T-cell (primary cell): ENCODE measurements at regions not wholly inside any gene's neighbourhood (a gene's known extent, or its start where the extent isn't known, plus 50 kb on each side); places are given as distances from the start of the nearest gene placed in this dataset.

Source experiments
- ATAC-seq, 4 experiments: fragments of 200-7000 bp in 3 of 4; fragments of 150-1000 bp in 1 of 4; cut with Tn5 transposase; replicated peaks in 1 of 4; 1 replicate in 3 of 4; 2 replicates in 1 of 4; pipeline ENCODE4 v1.10.0; 2021; ENCODE audit warnings: moderate library complexity in 3 of 4, mild to moderate bottlenecking in 2 of 4, moderate number of reproducible peaks in 1 of 4
- CTCF ChIA-PET, 2 donors: fragments of 300-600 bp; sonication (Branson Sonifier 250); formaldehyde crosslinking; loops; one replicate each; lab custom pipeline; 2022; ENCODE audit warnings: antibody characterized with exemption in 2 of 2; lab: Charles Lee
- POLR2A ChIA-PET, 2 donors: fragments of 300-600 bp; sonication (Branson Sonifier 250); formaldehyde crosslinking; loops; one replicate each; lab custom pipeline; 2022; ENCODE audit warnings: antibody characterized with exemption in 2 of 2; lab: Charles Lee
- DNase-seq, 35 experiments: peaks; one replicate each; pipeline versions ENCODE4 v3.0.0 to v3.0.0-alpha.2; 2013 to 2023
- H3K27ac ChIP-seq: one replicate; pipeline ENCODE4 v1.5.1; 2013; ENCODE audit warnings: low read length
- H3K27me3 ChIP-seq, 2 experiments: replicated peaks in 1 of 2; 1 replicate in 1 of 2; 2 replicates in 1 of 2; pipeline versions ENCODE4 v1.6.1 to v1.7.0; 2013; ENCODE audit warnings: low read length in 1 of 2, mixed read lengths in 1 of 2; ENCODE audit not compliant: control insufficient read depth in 2 of 2, insufficient read depth in 2 of 2; ENCODE audit errors: extremely low read depth in 1 of 2
- H3K36me3 ChIP-seq, 2 donors: 1 replicate in 1 of 2; 2 replicates in 1 of 2; pipeline versions ENCODE4 v1.6.1 to v1.7.0; 2013; ENCODE audit warnings: low read length in 1 of 2; ENCODE audit not compliant: control insufficient read depth in 2 of 2, insufficient read depth in 1 of 2; ENCODE audit errors: extremely low read depth in 1 of 2
- H3K4me1 ChIP-seq, 2 experiments: 1 replicate in 1 of 2; 2 replicates in 1 of 2; pipeline versions ENCODE4 v1.6.1 to v1.7.0; 2013; ENCODE audit warnings: low read length in 2 of 2, mixed read lengths in 1 of 2; ENCODE audit not compliant: insufficient read depth in 2 of 2, control insufficient read depth in 1 of 2; ENCODE audit errors: extremely low read depth in 1 of 2
- H3K4me3 ChIP-seq, 2 donors: 1 replicate in 1 of 2; 2 replicates in 1 of 2; pipeline versions ENCODE4 v1.5.1 to v1.7.0; 2013; ENCODE audit warnings: mild to moderate bottlenecking in 2 of 2, low read length in 1 of 2, moderate library complexity in 1 of 2; ENCODE audit not compliant: control insufficient read depth in 1 of 2; ENCODE audit errors: extremely low read depth in 1 of 2
- H3K9me3 ChIP-seq: 2 replicates; pipeline ENCODE4 v1.7.0; 2013
- H3K27ac Mint-ChIP-seq, 2 donors: one replicate each; pipeline ENCODE4 v1.8.0; 2020 to 2021; ENCODE audit warnings: mild to moderate bottlenecking in 2 of 2, mixed read lengths in 2 of 2
- H3K27me3 Mint-ChIP-seq, 2 donors: one replicate each; pipeline ENCODE4 v1.8.0; 2021 to 2022; ENCODE audit warnings: mixed read lengths in 2 of 2
- H3K36me3 Mint-ChIP-seq: one replicate; pipeline ENCODE4 v1.8.0; 2021; ENCODE audit warnings: mixed read lengths
- H3K4me1 Mint-ChIP-seq, 3 donors: one replicate each; pipeline ENCODE4 v1.8.0; 2020 to 2022; ENCODE audit warnings: mixed read lengths in 3 of 3, mild to moderate bottlenecking in 1 of 3
- H3K4me3 Mint-ChIP-seq, 3 donors: one replicate each; pipeline ENCODE4 v1.8.0; 2020 to 2022; ENCODE audit warnings: mild to moderate bottlenecking in 3 of 3, mixed read lengths in 3 of 3, moderate library complexity in 3 of 3
- H3K9me3 Mint-ChIP-seq, 3 donors: one replicate each; pipeline ENCODE4 v1.8.0; 2020 to 2022; ENCODE audit warnings: mixed read lengths in 3 of 3
- WGBS: methylation state at CpG from one replicate; pipeline ENCODE4 v1.1.5; 2013; ENCODE audit warnings: missing lambda C conversion rate; ENCODE audit not compliant: insufficient coverage; 5-methylcytosine and 5-hydroxymethylcytosine counted together

- no peaks in the 10 kb centered on the region for H3K36me3 ChIP-seq
- no peaks in the 10 kb centered on the region for H3K9me3 ChIP-seq
- Mint-ChIP-seq H3K4me1 (peaks cover 24 to 29% (median 27%) of the 10 kb centered on the region in 3 donors), H3K9me3 (no peaks in the 10 kb centered on the region), H3K4me3 (peak overlapping the region; percentile 73 to 81 (median 74)), H3K27ac (peak overlapping the region; percentile 62 to 66), H3K36me3 (no peaks in the 10 kb centered on the region), H3K27me3 (no peaks in the 10 kb centered on the region)
- ChIA-PET CTCF (interaction anchor here (0.7 to 1.9 kb wide), 3 partner anchors 62 to 268 kb away, joined by 3 to 6 read pairs (median 3); no protein-coding TSS in a partner anchor), POLR2A (interaction anchor here in 1 of 2 donors (0.6 to 1.1 kb wide), 2 partner anchors 10 to 17 kb away, joined by 4 to 19 read pairs; no protein-coding TSS in a partner anchor)
- peaks cover 6 to 26% of the 10 kb centered on the region in 2 experiments for H3K4me1 ChIP-seq
- H3K4me3 ChIP-seq, result no peak overlapping the region
- ATAC-seq (peak in 2 of 4 experiments; percentile 4 to 6), DNase-seq (no peak)
- H3K27me3 ChIP-seq, result no peaks in the 10 kb centered on the region
- 1% methylated on average over 33 of the region's 43 CpGs for WGBS
- no peak overlapping the region for H3K27ac ChIP-seq
These were observed 60.1 kb upstream of the GSE1 start for GRCh38 chr16:85552980-85553435.

- ChIA-PET POLR2A (interaction anchor here in 1 of 2 donors (0.6 to 1.1 kb wide), 3 partner anchors 10 to 1439 kb away, joined by 4 to 19 read pairs (median 5); no protein-coding TSS in a partner anchor), CTCF (interaction anchor here (0.7 to 1.9 kb wide), 3 partner anchors 62 to 267 kb away, joined by 3 to 6 read pairs (median 3); no protein-coding TSS in a partner anchor)
- Histone ChIP-seq H3K9me3 (no peaks in the 10 kb centered on the region), H3K4me3 (peak overlapping the region; percentile 66 to 96), H3K36me3 (no peaks in the 10 kb centered on the region), H3K4me1 (peaks cover 6 to 32% of the 10 kb centered on the region in 2 experiments), H3K27me3 (no peaks in the 10 kb centered on the region), H3K27ac (peak overlapping the region; percentile 92)
- H3K9me3 Mint-ChIP-seq, result no peaks in the 10 kb centered on the region
- peak overlapping the region; percentile 83 to 94 for H3K27ac Mint-ChIP-seq
- peak in 26 of 35 experiments; percentile 16 to 75 (median 41) for DNase-seq
- H3K27me3 Mint-ChIP-seq, result no peaks in the 10 kb centered on the region
- peak; percentile 17 to 38 (median 30) for ATAC-seq
- H3K4me3 Mint-ChIP-seq, result peak overlapping the region; percentile 87 to 93 (median 89)
- H3K4me1 Mint-ChIP-seq, result peaks cover 29 to 33% (median 33%) of the 10 kb centered on the region in 3 donors
- no peaks in the 10 kb centered on the region for H3K36me3 Mint-ChIP-seq
- under 1% methylated on average over 42 of the region's 57 CpGs for WGBS
These were observed 59.5 kb upstream of the GSE1 start for GRCh38 chr16:85553436-85554113.

GRCh38 chr16:85554114-85554888 lies 58.8 kb upstream of the GSE1 start:
- H3K9me3 Mint-ChIP-seq, result no peaks in the 10 kb centered on the region
- Histone ChIP-seq H3K36me3 (no peaks in the 10 kb centered on the region), H3K4me3 (peak overlapping the region; percentile 66 to 96), H3K27ac (peak overlapping the region; percentile 92), H3K9me3 (no peaks in the 10 kb centered on the region), H3K27me3 (no peaks in the 10 kb centered on the region), H3K4me1 (peaks cover 6 to 39% of the 10 kb centered on the region in 2 experiments)
- DNase-seq, result peak in 34 of 35 experiments; percentile 41 to 90 (median 66)
- H3K4me3 Mint-ChIP-seq, result peak overlapping the region; percentile 87 to 93 (median 89)
- ChIA-PET POLR2A (interaction anchor here (0.7 to 1.1 kb wide), 3 partner anchors 16 to 1439 kb away, joined by 4 to 6 read pairs (median 5); no protein-coding TSS in a partner anchor), CTCF (interaction anchor here in 1 of 2 donors (0.6 to 1.9 kb wide), 4 partner anchors 56 to 267 kb away, joined by 3 to 6 read pairs (median 4); no protein-coding TSS in a partner anchor)
- peaks cover 33 to 39% (median 34%) of the 10 kb centered on the region in 3 donors for H3K4me1 Mint-ChIP-seq
- peak overlapping the region; percentile 83 to 94 for H3K27ac Mint-ChIP-seq
- WGBS, result 1% methylated on average over 15 of the region's 49 CpGs
- no peaks in the 10 kb centered on the region for H3K27me3 Mint-ChIP-seq
- ATAC-seq, result peak; percentile 36 to 60 (median 46)
- no peaks in the 10 kb centered on the region for H3K36me3 Mint-ChIP-seq

GRCh38 chr16:85554889-85555718 lies 58.0 kb upstream of the GSE1 start:
- H3K4me3 ChIP-seq, result peak overlapping the region; percentile 66 to 96
- POLR2A ChIA-PET, result interaction anchor here in 1 of 2 donors (0.7 kb wide), 1 partner anchor 41 kb away, joined by 6 read pairs; no protein-coding TSS in a partner anchor
- under 1% methylated on average over 36 of the region's 62 CpGs for WGBS

GRCh38 chr16:85555719-85556455 lies 57.2 kb upstream of the GSE1 start:
- no peaks in the 10 kb centered on the region for H3K9me3 Mint-ChIP-seq
- Histone ChIP-seq H3K27me3 (no peaks in the 10 kb centered on the region), H3K36me3 (no peaks in the 10 kb centered on the region), H3K9me3 (no peaks in the 10 kb centered on the region), H3K4me3 (peak overlapping the region; percentile 66 to 96), H3K4me1 (peaks cover 6 to 46% of the 10 kb centered on the region in 2 experiments), H3K27ac (peak overlapping the region; percentile 92)
- peak overlapping the region; percentile 89 to 92 (median 90) for H3K4me3 Mint-ChIP-seq
- no peaks in the 10 kb centered on the region for H3K27me3 Mint-ChIP-seq
- H3K4me1 Mint-ChIP-seq, result peaks cover 38 to 47% (median 40%) of the 10 kb centered on the region in 3 donors
- no peak for ATAC-seq
- WGBS, result 0% methylated on average over 31 of the region's 43 CpGs
- peak overlapping the region; percentile 87 to 89 for H3K27ac Mint-ChIP-seq
- ChIA-PET POLR2A (interaction anchor here in 1 of 2 donors (0.5 kb wide), 1 partner anchor 10 kb away, joined by 3 read pairs; no protein-coding TSS in a partner anchor), CTCF (interaction anchor here in 1 of 2 donors (1.8 kb wide), 1 partner anchor 57 kb away, joined by 7 read pairs; the partner anchor contains the start of gene GSE1)
- peaks cover 2% of the 10 kb centered on the region for H3K36me3 Mint-ChIP-seq
- peak in 5 of 35 experiments; percentile 10 to 54 (median 25) for DNase-seq

More at GRCh38 chr16:85554889-85555718, 58.0 kb upstream of the GSE1 start:
- no peaks in the 10 kb centered on the region for H3K9me3 ChIP-seq
- no peaks in the 10 kb centered on the region for H3K36me3 ChIP-seq
- H3K27me3 Mint-ChIP-seq, result no peaks in the 10 kb centered on the region
- peaks cover 6 to 43% of the 10 kb centered on the region in 2 experiments for H3K4me1 ChIP-seq
- H3K9me3 Mint-ChIP-seq, result no peaks in the 10 kb centered on the region
- DNase-seq (peak in 32 of 35 experiments; percentile 27 to 75 (median 51)), ATAC-seq (peak; percentile 27 to 37 (median 32))
- no peaks in the 10 kb centered on the region for H3K36me3 Mint-ChIP-seq
- CTCF ChIA-PET, result interaction anchor here in 1 of 2 donors (0.6 to 1.9 kb wide), 2 partner anchors 61 to 251 kb away, joined by 3 to 6 read pairs; no protein-coding TSS in a partner anchor
- H3K27ac ChIP-seq, result peak overlapping the region; percentile 92
- H3K4me1 Mint-ChIP-seq, result peaks cover 34 to 41% (median 37%) of the 10 kb centered on the region in 3 donors
- H3K4me3 Mint-ChIP-seq, result peak overlapping the region; percentile 89 to 92 (median 90)
- H3K27me3 ChIP-seq, result no peaks in the 10 kb centered on the region
- H3K27ac Mint-ChIP-seq, result peak overlapping the region; percentile 89 to 91
